GM21360 (cell line): ENCODE measurements at regions not wholly inside any gene's neighbourhood (a gene's known extent, or its start where the extent isn't known, plus 50 kb on each side); places are given as distances from the start of the nearest gene placed in this dataset.
A peak's percentile ranks its signal among the peaks of the same experiment; 100 is the strongest.
"Not testable (repeated sequence)": the region's sequence is repeated elsewhere in the genome, so short reads cannot be mapped to it uniquely, and the experiment has no call there.

ENCODE experiments used
- ATAC-seq: cut with Tn5 transposase; IDR thresholded peaks from one replicate; pipeline ENCODE4 v1.9.1; 2021; ENCODE audit warnings: mild to moderate bottlenecking, moderate library complexity; ENCODE audit not compliant: unreplicated experiment

DNA sequence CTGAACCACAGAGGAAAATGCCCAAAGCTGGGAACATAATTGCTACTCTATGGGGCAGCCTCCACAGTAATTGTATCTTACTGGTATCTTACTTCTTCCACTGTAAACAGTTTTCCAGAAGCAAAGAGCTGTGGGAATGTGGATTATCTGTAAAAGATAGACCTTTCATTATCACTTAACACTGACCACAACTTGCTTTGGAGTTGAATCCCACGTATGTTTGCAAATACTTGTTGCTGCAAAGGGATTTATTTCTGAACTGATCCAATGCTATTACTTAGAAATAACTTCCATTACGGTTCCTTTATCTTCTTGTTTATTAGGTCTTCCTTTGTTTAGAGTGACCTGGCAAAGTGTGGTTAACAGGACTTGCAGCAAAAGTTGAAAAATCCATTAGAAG lies 218.1 kb downstream of the KCTD12 start:
- no peak for ATAC-seq

DNA sequence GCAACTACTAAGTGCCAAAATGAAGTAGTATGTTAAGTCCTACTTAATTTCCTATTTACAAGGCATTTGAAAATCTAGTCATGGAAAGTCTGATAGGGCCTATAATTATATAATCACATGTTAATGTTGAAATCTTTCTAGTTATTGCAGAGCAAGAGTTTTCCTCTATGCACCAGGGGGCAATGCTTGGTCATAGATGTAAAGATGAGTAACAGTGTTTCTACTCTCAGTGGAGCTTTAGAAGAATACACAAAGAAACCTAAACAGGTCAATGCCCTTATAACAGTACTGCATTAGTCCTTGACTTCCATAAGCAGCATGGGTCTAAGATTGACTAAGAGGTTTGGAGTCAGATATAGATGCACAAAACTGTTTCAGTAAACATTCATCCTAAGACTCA lies 218.7 kb downstream of the KCTD12 start:
- no peak for ATAC-seq

DNA sequence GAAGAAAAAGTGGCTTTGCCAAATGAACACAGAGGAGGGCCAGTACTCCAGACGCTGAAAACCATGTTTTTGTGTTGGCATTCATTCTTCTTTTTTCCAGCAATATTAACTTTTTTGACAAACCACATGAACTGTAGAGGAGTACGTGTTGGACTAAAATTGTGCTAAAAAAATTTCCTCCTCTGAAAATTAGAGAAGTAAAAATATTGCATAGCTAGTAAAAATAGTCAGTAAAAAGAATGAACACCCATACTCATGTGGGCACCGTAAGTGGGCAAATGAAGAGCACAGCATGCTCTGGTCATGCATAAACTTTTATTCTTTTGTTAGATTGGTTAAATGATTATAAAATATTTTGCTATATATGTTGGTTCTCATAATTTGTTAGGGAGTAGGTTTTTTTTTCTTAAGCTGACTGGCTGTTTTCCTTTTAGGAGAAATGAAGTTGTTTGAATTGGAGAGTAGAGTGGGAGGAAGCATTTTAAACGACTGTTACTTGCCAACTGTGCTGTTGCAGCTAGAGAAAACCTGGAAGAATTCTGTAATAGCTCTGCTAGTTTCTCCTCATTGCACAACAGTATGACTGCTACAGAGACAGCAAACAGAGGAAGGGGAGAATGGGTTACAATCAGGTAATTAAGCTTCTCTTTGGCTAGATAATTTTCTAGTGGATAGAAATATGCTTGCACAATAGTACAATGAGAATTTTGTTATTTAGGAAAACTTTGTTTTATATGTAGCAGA lies 222.4 kb downstream of the KCTD12 start:
- ATAC-seq: no peak

DNA sequence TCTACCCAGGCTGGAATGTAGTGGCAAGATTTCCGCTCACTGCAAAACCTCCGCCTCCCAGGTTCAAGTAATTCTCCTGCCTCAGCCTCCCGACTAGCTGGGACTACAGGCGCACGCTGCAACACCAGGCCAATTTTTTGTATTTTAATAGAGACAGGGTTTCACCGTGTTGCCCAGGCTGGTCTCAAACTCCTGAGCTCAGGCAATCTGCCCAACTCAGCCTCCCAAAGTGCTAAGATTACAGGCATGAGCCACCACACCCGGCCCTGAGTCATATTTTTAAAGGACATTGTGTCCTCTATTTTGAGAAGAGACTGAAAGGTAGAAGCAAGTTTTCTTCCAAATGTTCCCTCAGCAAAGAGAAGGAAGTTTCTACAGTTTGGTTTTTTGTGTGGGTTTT lies 227.1 kb downstream of the KCTD12 start:
- not testable (repeated sequence) for ATAC-seq

DNA sequence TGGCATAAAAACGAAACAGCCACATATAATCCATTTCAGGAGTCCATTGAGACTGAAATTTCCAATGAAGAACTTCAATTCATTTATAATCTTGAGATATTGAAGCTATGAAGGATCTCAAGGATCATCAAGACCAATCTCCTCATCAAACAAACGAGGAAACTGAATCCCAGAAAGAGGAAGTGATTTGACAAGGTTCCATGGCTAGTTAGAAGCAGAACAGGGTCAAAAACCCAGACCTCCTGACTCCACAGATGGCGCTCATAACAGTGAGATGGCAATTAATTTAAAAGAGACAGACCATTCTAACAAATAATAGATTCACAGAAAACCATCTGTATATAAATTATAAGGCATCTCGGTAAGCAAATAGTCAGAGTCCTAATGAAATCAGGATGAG lies 229.7 kb downstream of the KCTD12 start:
- no peak for ATAC-seq

DNA sequence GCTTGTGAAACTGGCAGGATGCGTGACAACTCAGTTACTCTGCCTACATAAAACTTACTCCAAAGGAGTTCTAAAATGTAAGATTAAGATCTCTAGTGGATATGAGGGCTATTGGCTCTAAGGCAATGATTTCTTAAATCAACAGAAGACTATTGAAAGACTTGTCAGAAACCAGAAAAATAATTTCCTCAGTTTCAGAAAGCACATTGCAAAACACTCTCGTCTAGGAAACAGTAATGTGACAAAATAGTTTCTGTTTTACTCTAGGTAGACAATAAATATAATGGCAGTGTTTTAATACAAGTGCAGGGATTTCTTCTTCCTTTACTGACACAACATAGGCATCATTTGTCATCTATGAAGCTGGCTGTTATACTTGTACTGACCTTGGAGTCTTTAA lies 230.1 kb downstream of the KCTD12 start:
- ATAC-seq: no peak

DNA sequence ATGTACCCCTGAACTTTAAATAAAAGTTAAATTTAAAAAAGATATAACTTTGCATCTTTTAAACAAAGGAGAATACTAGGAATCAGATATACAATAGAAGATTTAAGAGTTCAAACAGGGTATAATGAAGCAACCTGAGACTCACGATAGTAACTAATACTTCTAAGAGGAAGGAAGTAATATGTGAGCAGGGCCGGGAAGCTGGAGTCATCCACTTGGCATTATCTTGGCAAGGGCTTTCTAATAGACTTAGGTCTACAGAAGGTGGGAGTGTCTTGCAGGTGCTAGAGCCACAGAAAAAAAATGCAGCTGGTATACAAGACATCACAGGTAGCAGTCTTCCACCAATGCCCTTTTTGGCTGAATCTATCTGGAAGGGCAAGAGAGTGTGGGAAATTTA lies 231.9 kb downstream of the KCTD12 start:
- ATAC-seq: no peak

DNA sequence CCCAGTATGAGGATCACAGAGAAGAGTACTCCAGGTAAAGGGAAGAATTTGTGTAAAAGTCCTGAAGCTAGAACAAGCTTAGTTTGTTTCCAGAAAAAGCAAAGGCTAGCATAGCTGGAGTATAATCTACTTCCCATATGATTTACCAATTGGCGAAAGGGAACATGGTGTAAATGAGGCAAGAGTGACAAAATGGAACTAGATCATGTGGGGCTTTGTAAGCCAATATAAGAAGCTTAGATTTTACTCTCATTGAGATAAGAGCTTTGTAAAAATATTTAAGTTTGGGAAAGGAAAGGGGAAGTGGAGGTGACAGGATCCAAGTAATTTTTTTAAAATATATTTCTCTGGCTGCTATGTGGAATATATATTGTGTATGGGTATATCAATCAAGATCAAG lies 234.9 kb downstream of the KCTD12 start:
- ATAC-seq: no peak

DNA sequence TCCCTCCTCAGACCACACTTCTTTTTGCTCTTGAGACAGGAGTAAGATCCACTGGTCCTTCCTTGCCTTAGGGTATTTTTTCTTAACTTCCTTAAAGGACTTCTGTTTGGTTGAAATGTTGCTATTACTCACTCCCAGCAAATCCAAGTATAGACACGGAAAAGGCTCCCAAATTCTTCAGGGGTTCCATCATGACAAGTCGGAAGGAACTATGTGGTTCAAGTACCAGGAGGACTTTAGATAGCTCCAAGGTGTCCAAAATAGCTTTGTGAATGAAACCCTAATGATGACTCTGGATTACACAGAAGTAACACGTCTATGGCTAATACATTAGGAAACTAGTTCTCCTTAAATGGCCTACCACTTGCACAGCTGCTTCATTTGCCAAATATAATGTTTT lies 238.7 kb downstream of the KCTD12 start:
- ATAC-seq: no peak

DNA sequence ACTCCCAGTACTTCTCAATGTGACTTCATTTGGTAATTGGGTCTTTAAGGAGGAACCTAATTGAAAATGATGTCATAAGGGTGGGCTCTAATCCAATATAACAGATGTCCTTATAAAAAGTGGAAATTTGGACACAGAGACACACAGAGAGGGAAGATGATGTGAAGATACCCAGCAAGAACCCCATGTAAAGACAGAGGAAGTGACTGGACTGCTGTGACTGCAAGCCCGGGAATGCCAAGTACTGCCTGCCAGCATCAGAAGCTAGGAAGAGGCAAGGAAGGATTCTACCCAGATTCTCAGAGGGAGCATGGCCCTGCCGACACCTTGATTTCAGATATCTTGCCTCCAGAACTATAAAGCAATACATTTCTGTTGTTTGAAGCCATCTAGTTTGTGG lies 239.3 kb downstream of the KCTD12 start:
- no peak for ATAC-seq

DNA sequence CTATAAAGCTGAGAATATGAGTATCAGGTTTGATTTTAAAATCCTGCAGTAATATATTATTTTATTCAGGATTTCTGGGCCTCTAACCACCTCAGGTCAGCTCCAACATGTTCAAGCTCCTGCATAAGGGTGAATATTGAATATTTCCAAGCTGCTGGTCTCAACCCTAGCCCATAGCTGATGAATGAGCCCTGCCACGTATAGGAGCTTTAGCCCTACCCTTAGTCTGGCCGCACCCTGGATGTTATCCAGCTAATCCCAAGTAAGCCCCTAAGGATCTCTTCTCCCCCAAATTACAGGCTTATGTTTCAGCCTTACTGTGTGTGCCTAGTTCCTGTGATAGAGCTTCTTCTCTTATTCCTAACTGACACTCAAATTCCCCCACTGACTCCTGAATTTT lies 240.6 kb downstream of the KCTD12 start:
- ATAC-seq: no peak

DNA sequence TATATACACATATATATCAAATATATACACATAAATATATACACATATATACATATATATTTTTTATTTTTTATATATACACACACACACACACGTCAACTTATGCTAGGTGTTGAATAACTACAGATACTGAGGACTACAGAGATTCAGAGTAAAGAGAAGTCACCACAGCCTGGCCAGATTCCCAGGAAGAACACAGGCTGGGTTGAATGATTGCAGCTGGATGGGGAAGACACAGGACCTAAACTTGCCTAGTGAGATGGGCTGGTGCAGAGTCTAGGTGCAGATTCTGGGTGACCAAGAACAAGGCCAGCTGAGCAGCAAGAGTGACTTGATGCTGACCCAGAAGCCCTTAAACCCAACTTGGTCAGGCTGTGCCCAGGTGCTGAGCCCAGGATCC lies 241.3 kb downstream of the KCTD12 start:
- ATAC-seq: no peak

DNA sequence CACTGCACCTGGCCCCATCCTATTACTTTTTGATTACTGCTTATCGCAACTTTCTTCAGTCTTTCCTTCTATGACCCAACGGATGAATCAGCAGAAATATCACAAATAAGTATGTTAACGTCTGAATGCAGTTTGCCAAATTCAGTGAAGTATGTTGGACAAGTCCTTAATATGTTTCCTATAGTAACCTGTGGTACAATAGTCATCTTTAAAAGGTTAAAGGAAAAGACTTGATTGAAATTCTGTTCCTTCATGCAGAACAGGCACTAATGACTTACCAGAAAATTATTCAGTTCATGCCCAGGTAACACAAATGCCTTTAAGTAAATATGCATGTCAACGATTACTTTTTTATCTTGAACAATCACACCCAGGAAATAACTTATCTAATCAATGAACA lies 242.6 kb downstream of the KCTD12 start:
- no peak for ATAC-seq

DNA sequence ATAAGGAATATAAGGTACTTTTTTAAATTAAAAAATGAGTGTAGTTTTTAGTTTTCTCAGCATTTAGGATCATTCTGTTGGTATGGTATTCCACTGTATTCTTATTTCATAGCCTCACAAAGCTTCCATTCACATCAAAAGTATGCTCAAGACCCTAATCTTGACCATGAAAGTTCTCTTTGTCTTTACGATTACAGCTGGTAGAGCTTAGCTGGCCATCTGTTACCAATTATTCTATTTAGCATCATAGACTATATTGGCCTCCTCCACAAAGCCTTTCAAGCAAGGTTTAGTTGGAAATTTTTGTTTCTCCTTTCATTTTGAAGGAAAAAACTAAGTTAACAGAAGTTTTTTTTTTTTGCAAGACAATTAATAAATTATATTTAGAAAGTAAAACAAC lies 245.1 kb downstream of the KCTD12 start:
- no peak for ATAC-seq

DNA sequence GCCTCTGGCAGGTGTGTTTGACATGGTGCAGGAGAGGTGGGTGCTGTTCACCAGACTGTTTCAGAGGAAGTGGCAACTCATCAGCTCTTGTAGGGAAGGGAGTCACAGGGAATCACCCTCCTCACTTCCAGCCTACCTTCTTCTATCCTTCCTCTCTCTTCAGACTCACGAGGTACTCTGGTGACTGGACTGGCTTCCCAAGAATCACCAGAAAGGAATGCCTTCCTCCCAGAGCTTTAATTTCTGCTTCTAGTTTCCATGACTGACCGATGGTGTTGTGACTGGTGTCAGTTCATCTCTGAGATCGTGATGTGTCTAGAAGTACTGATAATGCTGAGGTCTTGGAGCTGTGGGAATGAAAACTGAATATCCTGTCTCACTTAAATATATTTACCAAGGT lies 247.3 kb downstream of the KCTD12 start:
- no peak for ATAC-seq

DNA sequence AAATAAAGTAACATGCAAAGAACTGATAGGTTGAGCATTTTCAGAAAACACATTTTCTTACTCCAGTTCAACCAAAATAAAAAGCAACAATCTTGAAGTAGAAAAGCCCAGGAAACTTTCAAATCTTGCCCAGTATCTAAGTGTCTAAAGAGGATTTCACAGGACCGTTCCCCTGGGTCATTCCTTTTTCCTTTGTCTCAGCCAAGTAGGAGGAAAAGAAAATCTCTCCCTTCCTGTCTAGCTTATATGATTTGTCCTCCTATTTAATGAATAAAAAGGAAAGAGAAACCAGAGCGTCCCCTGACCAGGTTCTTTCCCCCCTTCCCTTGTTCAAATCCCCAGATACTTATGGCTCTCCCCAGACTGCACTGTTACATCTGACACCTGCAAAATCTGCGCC lies 248.0 kb downstream of the KCTD12 start:
- ATAC-seq: no peak

DNA sequence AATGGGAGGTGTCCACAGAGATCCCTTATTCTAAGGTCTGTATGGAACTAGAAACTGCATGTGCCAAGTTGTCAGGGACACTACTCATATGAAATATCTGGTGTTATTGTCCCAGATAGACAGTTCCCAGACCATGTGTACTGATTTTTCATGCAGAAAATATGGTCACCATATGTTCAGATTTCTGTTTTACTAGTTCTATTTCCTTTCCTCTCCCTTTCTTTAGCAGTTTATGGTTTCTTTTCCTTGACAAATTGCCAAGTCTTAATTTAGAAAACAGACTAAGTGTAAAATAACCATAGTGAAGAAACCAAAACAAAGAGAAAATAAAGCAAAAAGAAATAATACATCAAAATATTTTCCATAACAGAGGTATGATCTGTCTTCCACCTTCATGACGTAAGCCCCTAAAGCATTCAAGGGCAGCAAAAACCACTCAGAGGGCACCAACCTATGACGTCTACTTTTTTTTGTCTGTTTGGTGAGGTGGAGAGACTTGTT lies 248.5 kb downstream of the KCTD12 start:
- ATAC-seq: no peak

DNA sequence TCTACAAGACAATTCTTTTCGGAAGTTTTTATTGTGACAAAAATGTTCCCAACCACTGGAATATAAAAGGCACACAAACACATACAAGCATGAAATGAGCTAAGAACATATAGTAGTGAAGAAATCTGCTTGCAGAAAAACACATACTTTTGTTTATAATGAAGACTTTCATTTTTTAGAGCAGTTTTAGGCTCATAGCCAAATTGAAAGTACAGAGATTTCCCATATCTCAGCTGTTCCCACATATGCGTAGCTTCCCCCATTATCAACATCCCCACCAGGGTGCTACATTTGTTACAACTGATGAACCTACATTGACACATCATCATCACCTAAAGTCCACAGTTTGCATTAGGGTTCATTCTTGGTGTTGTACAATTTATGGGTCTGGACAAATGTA lies 249.4 kb downstream of the KCTD12 start:
- ATAC-seq: no peak

DNA sequence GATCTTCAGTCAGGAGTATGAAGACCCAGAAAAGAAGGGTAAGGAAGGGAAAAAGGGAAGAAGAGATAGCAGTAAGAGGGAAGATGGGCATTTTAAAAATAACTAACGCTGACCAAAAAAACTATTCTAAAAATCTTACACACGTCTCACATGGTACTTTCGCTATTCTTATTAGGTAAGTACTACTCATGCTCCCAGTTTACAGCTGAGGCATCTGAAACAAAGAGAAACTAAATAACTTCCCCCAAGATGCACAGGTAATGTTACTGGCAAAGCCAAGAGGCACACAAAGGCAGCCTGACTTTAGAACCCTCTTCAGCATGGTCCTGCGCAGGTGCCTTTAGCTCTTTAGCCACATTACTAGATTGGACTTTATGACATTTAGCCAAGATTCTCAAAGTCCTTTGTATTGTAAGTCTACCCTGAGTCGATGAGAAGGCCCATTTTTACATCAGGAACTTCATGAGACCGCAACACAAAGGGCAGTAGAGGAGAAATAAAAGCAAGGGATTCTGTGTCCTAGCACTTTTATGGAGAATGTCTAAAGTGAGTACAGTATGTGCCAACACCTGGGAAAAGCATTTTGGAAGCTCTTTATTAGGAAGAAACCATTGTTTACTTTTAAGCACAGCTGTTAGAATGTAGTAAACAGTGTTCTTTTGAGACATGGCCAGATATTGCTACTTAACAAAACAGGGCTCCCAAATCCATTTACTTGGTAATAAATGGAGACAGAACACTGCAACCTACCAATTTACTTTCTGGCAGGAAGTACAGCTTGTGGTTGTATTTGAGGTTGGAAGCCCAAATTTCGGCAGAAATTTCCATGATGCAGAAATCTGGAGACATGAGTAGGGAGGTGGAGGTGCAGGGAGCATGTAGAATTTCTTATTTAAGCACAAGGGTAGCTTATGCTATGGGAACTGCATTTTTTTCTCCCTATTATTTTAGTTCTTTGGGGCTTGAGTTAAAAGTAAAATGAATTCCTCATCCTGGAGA lies 250.7 kb downstream of the KCTD12 start:
- ATAC-seq: peak; percentile 61

DNA sequence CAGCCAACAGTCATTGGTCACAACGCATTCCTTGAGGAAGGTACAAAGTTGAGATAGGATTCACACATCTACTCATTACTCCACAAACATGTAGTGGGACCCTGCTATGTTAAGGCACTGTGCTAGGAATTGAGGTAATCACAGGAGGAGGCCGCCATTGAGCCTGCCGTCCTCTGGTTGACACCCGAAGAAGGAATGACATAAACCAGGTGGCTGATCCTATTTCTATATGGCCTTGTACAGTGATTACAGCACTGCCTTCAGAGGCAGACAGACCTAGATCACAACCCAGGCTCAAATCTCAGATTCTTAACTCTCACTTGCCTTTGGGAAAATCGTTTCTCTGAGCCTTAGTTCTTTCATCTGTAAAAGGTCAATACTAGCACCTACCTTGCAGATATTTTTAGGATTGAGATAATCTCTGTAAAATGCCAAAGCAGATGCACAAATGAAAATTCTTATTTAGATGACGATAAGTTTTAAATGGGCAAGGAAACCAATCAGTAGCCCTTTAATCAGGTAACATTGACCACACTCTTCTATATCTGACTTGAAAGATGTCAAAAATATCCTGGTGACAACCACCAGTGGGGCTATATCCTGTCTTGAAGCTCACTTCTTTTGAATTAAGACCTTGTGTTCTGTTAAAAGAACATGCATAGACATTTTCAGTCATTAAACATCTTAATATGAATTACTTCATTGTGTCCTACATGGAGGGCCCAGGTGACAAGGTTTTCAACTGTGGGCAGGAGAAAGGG lies 251.6 kb downstream of the KCTD12 start:
- ATAC-seq: no peak

DNA sequence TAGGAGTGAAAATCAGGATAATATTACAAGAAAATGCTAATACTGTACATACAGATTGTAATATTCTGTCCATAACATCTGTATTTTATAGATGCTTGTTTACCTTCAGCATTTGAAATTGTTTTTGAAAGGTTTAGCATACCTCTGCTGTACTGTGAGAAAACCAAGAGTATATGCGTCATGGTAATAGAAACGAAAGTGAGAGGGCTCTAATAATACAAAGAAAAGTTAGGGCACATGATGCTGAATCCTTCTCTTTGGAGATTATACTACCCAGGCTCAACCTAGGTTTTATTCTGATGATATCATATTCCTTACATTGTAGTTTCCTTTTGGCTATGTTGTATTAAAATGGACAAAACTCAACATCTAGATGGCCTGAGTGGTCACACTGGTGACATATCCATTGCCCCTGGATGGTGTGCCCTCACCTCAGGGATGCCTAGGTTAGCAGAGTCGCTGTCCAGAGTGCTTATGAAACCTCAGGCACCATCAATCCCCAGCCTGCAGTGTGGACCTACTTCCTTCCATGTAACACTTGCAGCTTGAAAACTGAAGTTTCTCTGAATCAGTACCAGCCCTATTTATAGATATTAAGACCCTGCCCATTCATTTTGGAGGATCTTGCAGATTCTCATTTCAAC lies 253.7 kb downstream of the KCTD12 start:
- peak; percentile 38 for ATAC-seq
